ENCODE measurements at regions not wholly inside any gene's neighbourhood (a gene's known extent, or its start where the extent isn't known, plus 50 kb on each side); places are given as distances from the start of the nearest gene placed in this dataset.
A peak's percentile ranks its signal among the peaks of the same experiment; 100 is the strongest.

GRCh38 chr15:36498916-36499315, 80.5 kb upstream of the CDIN1 start:
- Histone ChIP-seq H3K36me3 (ENCODE audit: insufficient read depth, low read length) (no peaks in the 10 kb centered on the region), H3K9me3 (ENCODE audit: insufficient read depth, low read depth, low read length) (no peaks in the 10 kb centered on the region), H2AFZ (ENCODE audit: low read depth, low read length) (no peak overlapping the region), H3K4me3 (ENCODE audit: insufficient read depth, low read depth, low read length) (no peak overlapping the region), H3K4me1 (ENCODE audit: insufficient read depth, low read length) (no peaks in the 10 kb centered on the region), H3K9ac (ENCODE audit: low read length) (no peak overlapping the region), H3K27me3 (ENCODE audit: insufficient read depth, low read length) (no peaks in the 10 kb centered on the region), H4K20me1 (ENCODE audit: insufficient read depth, low read length) (no peaks in the 10 kb centered on the region), H3K79me2 (ENCODE audit: insufficient read depth, low read length) (no peaks in the 10 kb centered on the region), H3K27ac (ENCODE audit: low read depth, low read length) (no peak overlapping the region), H3K4me2 (ENCODE audit: low read length) (no peak overlapping the region)
- DNase-seq (ENCODE audit: low read depth) (no peak), FAIRE-seq (no peak)
- Mint-ChIP-seq H3K36me3 (ENCODE audit: low read depth, unreplicated experiment) (no peaks in the 10 kb centered on the region), H3K9me3 (ENCODE audit: unreplicated experiment) (no peaks in the 10 kb centered on the region), H3K4me3 (ENCODE audit: unreplicated experiment) (no peak overlapping the region), H3K27me3 (ENCODE audit: low read depth, unreplicated experiment) (no peaks in the 10 kb centered on the region), H3K27ac (ENCODE audit: unreplicated experiment) (no peak overlapping the region), H3K4me1 (ENCODE audit: low read depth, unreplicated experiment) (peaks cover 12% of the 10 kb centered on the region)
- TF ChIP-seq CTCF (IDR thresholded peaks at IDR 0.05; ENCODE audit: insufficient read depth, low read depth, low read length) (no peak), EZH2 (IDR thresholded peaks at IDR 0.05; ENCODE audit: insufficient read depth, low read length) (no peak)

- H3K27ac ChIP-seq (ENCODE audit: low read depth, low read length), result no peak overlapping the region
- H3K9ac ChIP-seq (ENCODE audit: low read length), result no peak overlapping the region
- H3K79me2 ChIP-seq (ENCODE audit: insufficient read depth, low read length), result no peaks in the 10 kb centered on the region
- H3K36me3 ChIP-seq (ENCODE audit: insufficient read depth, low read length), result no peaks in the 10 kb centered on the region
- no peaks in the 10 kb centered on the region for H3K36me3 Mint-ChIP-seq (ENCODE audit: low read depth, unreplicated experiment)
- H3K4me3 Mint-ChIP-seq (ENCODE audit: unreplicated experiment), result no peak overlapping the region
- H3K4me2 ChIP-seq (ENCODE audit: low read length), result peak overlapping the region; percentile 3
- H3K4me1 Mint-ChIP-seq (ENCODE audit: low read depth, unreplicated experiment), result peaks cover 12% of the 10 kb centered on the region
- no peaks in the 10 kb centered on the region for H3K4me1 ChIP-seq (ENCODE audit: insufficient read depth, low read length)
- no peaks in the 10 kb centered on the region for H3K27me3 Mint-ChIP-seq (ENCODE audit: low read depth, unreplicated experiment)
- H3K9me3 Mint-ChIP-seq (ENCODE audit: unreplicated experiment), result no peaks in the 10 kb centered on the region
- TF ChIP-seq CTCF (IDR thresholded peaks at IDR 0.05; ENCODE audit: insufficient read depth, low read depth, low read length) (no peak), EZH2 (IDR thresholded peaks at IDR 0.05; ENCODE audit: insufficient read depth, low read length) (no peak)
- H3K27me3 ChIP-seq (ENCODE audit: insufficient read depth, low read length), result no peaks in the 10 kb centered on the region
- H2AFZ ChIP-seq (ENCODE audit: low read depth, low read length), result no peak overlapping the region
- H4K20me1 ChIP-seq (ENCODE audit: insufficient read depth, low read length), result no peaks in the 10 kb centered on the region
- peak; percentile 10 for DNase-seq (ENCODE audit: low read depth)
- H3K27ac Mint-ChIP-seq (ENCODE audit: unreplicated experiment), result peak overlapping the region; percentile 66
- peak; percentile 43 for FAIRE-seq
- H3K9me3 ChIP-seq (ENCODE audit: insufficient read depth, low read depth, low read length), result no peaks in the 10 kb centered on the region
- no peak overlapping the region for H3K4me3 ChIP-seq (ENCODE audit: insufficient read depth, low read depth, low read length)
Observed at GRCh38 chr15:36499412-36500389, 79.7 kb upstream of the CDIN1 start.

Measured in astrocyte (in vitro differentiated cells and primary cell).